GM21367 (cell line): ENCODE measurements at regions not wholly inside any gene's neighbourhood (a gene's known extent, or its start where the extent isn't known, plus 50 kb on each side); places are given as distances from the start of the nearest gene placed in this dataset.

Experiments
- ATAC-seq: cut with Tn5 transposase; IDR thresholded peaks from one replicate; pipeline ENCODE4 v1.9.1; 2021; ENCODE audit not compliant: unreplicated experiment

- ATAC-seq: no peak
These were observed 202.3 kb downstream of the KIF21A start for GRCh38 chr12:39240587-39240986.

GRCh38 chr12:39239490-39240486 is 203.1 kb downstream of the KIF21A start:
- no peak for ATAC-seq

GRCh38 chr12:39237004-39237403 is 205.9 kb downstream of the KIF21A start:
- no peak for ATAC-seq

GRCh38 chr12:39235990-39236767 is 206.7 kb downstream of the KIF21A start:
- no peak for ATAC-seq

- no peak for ATAC-seq
These were observed 212.8 kb downstream of the KIF21A start for GRCh38 chr12:39230086-39230485.

- no peak for ATAC-seq
These were observed 215.7 kb downstream of the KIF21A start for GRCh38 chr12:39227218-39227617.

- ATAC-seq: no peak
These were observed 217.9 kb downstream of the KIF21A start for GRCh38 chr12:39224971-39225370.

- no peak for ATAC-seq
These were observed 237.0 kb downstream of the KIF21A start for GRCh38 chr12:39205969-39206368.

- no peak for ATAC-seq
These were observed 243.6 kb downstream of the KIF21A start for GRCh38 chr12:39199351-39199750.

GRCh38 chr12:39188689-39189088 is 254.2 kb downstream of the KIF21A start:
- ATAC-seq: no peak

- no peak for ATAC-seq
These were observed 256.2 kb downstream of the KIF21A start for GRCh38 chr12:39186744-39187143.

- ATAC-seq: no peak
These were observed 264.1 kb downstream of the KIF21A start for GRCh38 chr12:39178837-39179236.

GRCh38 chr12:39176356-39176755 is 266.6 kb downstream of the KIF21A start:
- ATAC-seq: no peak

GRCh38 chr12:39173726-39174125 is 268.3 kb upstream of the CPNE8 start:
- ATAC-seq: no peak

- no peak for ATAC-seq
These were observed 259.9 kb upstream of the CPNE8 start for GRCh38 chr12:39165338-39165737.

GRCh38 chr12:39161465-39162085 is 256.2 kb upstream of the CPNE8 start:
- no peak for ATAC-seq

GRCh38 chr12:39157696-39158342 is 252.4 kb upstream of the CPNE8 start:
- ATAC-seq: no peak

GRCh38 chr12:39145175-39145999 is 240.0 kb upstream of the CPNE8 start:
- no peak for ATAC-seq

GRCh38 chr12:39144613-39145061 is 239.2 kb upstream of the CPNE8 start:
- no peak for ATAC-seq

GRCh38 chr12:39138268-39138667 is 232.9 kb upstream of the CPNE8 start:
- ATAC-seq: no peak
